ENCODE measurements at regions not wholly inside any gene's neighbourhood (a gene's known extent, or its start where the extent isn't known, plus 50 kb on each side); places are given as distances from the start of the nearest gene placed in this dataset.

GRCh38 chr5:56681346-56681745 is 134.0 kb upstream of the MAP3K1 start:
- no peak for DNase-seq (ENCODE audit: low spot score)
- TF ChIP-seq CTCF (conservative IDR thresholded peaks at IDR 0.05; ENCODE audit: low read depth), result no peak
- CTCF ChIA-PET, result interaction anchor here (0.7 kb wide), 1 partner anchor 148 kb away, joined by 3 read pairs; no protein-coding TSS in a partner anchor
- POLR2A ChIA-PET (ENCODE audit: low non-redundant PET), result no interaction called here
- H3K27ac ChIP-seq, result no peak overlapping the region

- POLR2A ChIA-PET (ENCODE audit: low non-redundant PET), result no interaction called here
- no peak for TF ChIP-seq CTCF (conservative IDR thresholded peaks at IDR 0.05; ENCODE audit: low read depth)
- no peak overlapping the region for H3K27ac ChIP-seq
- DNase-seq (ENCODE audit: low spot score), result no peak
- CTCF ChIA-PET, result interaction anchor here (0.7 kb wide), 2 partner anchors 147 to 153 kb away, joined by 3 read pairs; no protein-coding TSS in a partner anchor
Observed at GRCh38 chr5:56680731-56681130, 134.6 kb upstream of the MAP3K1 start.

GRCh38 chr5:56677690-56678305 is 137.6 kb upstream of the MAP3K1 start:
- no peak for TF ChIP-seq CTCF (conservative IDR thresholded peaks at IDR 0.05; ENCODE audit: low read depth)
- H3K27ac ChIP-seq, result no peak overlapping the region
- ChIA-PET POLR2A (ENCODE audit: low non-redundant PET) (no interaction called here), CTCF (no interaction called here)
- no peak for DNase-seq (ENCODE audit: low spot score)

- ChIA-PET POLR2A (ENCODE audit: low non-redundant PET) (no interaction called here), CTCF (interaction anchor here (0.6 kb wide), 1 partner anchor 134 kb away, joined by 5 read pairs; no protein-coding TSS in a partner anchor)
- peak; percentile 34 for DNase-seq (ENCODE audit: low spot score)
- no peak overlapping the region for H3K27ac ChIP-seq
- no peak for TF ChIP-seq CTCF (conservative IDR thresholded peaks at IDR 0.05; ENCODE audit: low read depth)
Observed at GRCh38 chr5:56676091-56676768, 139.1 kb upstream of the MAP3K1 start.

GRCh38 chr5:56674441-56674840 is 140.9 kb upstream of the MAP3K1 start:
- H3K27ac ChIP-seq, result no peak overlapping the region
- ChIA-PET POLR2A (ENCODE audit: low non-redundant PET) (no interaction called here), CTCF (no interaction called here)
- DNase-seq (ENCODE audit: low spot score), result no peak
- no peak for TF ChIP-seq CTCF (conservative IDR thresholded peaks at IDR 0.05; ENCODE audit: low read depth)

- H3K27ac ChIP-seq, result no peak overlapping the region
- ChIA-PET POLR2A (ENCODE audit: low non-redundant PET) (no interaction called here), CTCF (interaction anchor here (0.7 kb wide), 1 partner anchor 473 kb away, joined by 4 read pairs; no protein-coding TSS in a partner anchor)
- DNase-seq (ENCODE audit: low spot score), result no peak
- no peak for TF ChIP-seq CTCF (conservative IDR thresholded peaks at IDR 0.05; ENCODE audit: low read depth)
Observed at GRCh38 chr5:56673171-56673570, 142.2 kb upstream of the MAP3K1 start.

Measured in RWPE1 (cell line).